MV-4-11 (cell line): ENCODE measurements at regions not wholly inside any gene's neighbourhood (a gene's known extent, or its start where the extent isn't known, plus 50 kb on each side); places are given as distances from the start of the nearest gene placed in this dataset.
"Not testable (repeated sequence)": the region's sequence is repeated elsewhere in the genome, so short reads cannot be mapped to it uniquely, and the experiment has no call there.

Source experiments
- DNase-seq: peaks from one replicate; lab custom pipeline; 2025; lab: John Stamatoyannopoulos, UW

GRCh38 chr1:60916199-60916598 is 166.2 kb upstream of the NFIA start:
- DNase-seq: no peak

GRCh38 chr1:60915441-60915840 is 166.9 kb upstream of the NFIA start:
- no peak for DNase-seq

GRCh38 chr1:60914982-60915381 is 167.4 kb upstream of the NFIA start:
- DNase-seq: no peak

- DNase-seq: not testable (repeated sequence)
Measured at GRCh38 chr1:60913708-60914107, 168.7 kb upstream of the NFIA start.

GRCh38 chr1:60913039-60913438 is 169.3 kb upstream of the NFIA start:
- DNase-seq: no peak

GRCh38 chr1:60911966-60912697 is 170.2 kb upstream of the NFIA start:
- no peak for DNase-seq

- DNase-seq: no peak
Measured at GRCh38 chr1:60908159-60908558, 174.2 kb upstream of the NFIA start.

GRCh38 chr1:60906526-60906925 is 175.8 kb upstream of the NFIA start:
- DNase-seq: no peak

- no peak for DNase-seq
Measured at GRCh38 chr1:60906039-60906438, 176.3 kb upstream of the NFIA start.

- no peak for DNase-seq
Measured at GRCh38 chr1:60904099-60904851, 178.1 kb upstream of the NFIA start.

GRCh38 chr1:60903591-60903990 is 178.8 kb upstream of the NFIA start:
- no peak for DNase-seq

- no peak for DNase-seq
Measured at GRCh38 chr1:60899464-60899863, 182.9 kb upstream of the NFIA start.

GRCh38 chr1:60898987-60899386 is 183.4 kb upstream of the NFIA start:
- DNase-seq: no peak

- DNase-seq: no peak
Measured at GRCh38 chr1:60898413-60898812, 183.9 kb upstream of the NFIA start.

- DNase-seq: no peak
Measured at GRCh38 chr1:60896701-60897363, 185.5 kb upstream of the NFIA start.

- no peak for DNase-seq
Measured at GRCh38 chr1:60895701-60896100, 186.7 kb upstream of the NFIA start.

- no peak for DNase-seq
Measured at GRCh38 chr1:60895252-60895651, 187.1 kb upstream of the NFIA start.

GRCh38 chr1:60894741-60895140 is 187.6 kb upstream of the NFIA start:
- DNase-seq: no peak

- DNase-seq: no peak
Measured at GRCh38 chr1:60894130-60894529, 188.2 kb upstream of the NFIA start.

- DNase-seq: no peak
Measured at GRCh38 chr1:60893136-60893930, 189.0 kb upstream of the NFIA start.

- no peak for DNase-seq
Measured at GRCh38 chr1:60891765-60892164, 190.6 kb upstream of the NFIA start.

- no peak for DNase-seq
Measured at GRCh38 chr1:60891281-60891680, 191.1 kb upstream of the NFIA start.
